GM19463 (cell line): ENCODE measurements at regions not wholly inside any gene's neighbourhood (a gene's known extent, or its start where the extent isn't known, plus 50 kb on each side); places are given as distances from the start of the nearest gene placed in this dataset.

Experiments
- ATAC-seq: cut with Tn5 transposase; IDR thresholded peaks from one replicate; pipeline ENCODE4 v1.9.1; 2021; ENCODE audit warnings: mild to moderate bottlenecking, moderate library complexity; ENCODE audit not compliant: unreplicated experiment

DNA sequence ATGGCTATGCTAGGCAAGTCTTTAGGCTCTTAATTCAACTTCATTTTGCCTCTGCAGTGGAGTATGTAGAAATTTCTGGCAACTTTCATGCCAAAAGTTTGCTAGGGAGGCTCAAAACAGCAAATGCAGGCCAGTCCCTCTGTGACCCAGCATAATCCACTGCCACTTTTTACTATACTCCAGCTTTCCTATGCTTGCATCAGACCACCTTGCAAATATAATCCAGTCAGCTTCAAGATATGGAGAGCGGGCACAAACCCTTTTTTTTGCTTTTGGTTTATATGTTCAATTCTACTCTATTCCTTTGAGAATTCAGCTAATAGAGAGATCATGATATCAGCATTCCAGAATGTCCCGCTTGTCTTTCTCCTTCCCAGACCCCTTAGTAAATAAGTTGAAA lies 192.0 kb upstream of the PABPC4L start:
- ATAC-seq = no peak

DNA sequence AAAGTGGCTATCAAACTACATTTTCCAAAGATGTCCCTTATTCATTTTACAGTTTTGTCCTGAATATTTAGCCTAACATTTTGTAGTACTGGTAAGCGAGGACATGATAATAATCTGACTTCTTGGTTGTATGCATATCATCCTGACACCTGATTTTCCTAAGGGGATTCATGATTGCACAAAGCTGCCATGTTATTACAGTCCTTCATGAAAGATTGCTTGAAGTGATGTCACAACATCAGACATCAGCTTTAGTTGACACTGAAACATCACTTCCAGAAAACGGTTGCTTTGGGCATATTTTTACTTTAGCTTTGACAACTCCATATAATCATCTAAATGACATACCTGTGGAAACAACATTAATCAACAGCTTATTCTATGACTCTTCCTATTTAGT lies 188.7 kb upstream of the PABPC4L start:
- ATAC-seq = no peak

DNA sequence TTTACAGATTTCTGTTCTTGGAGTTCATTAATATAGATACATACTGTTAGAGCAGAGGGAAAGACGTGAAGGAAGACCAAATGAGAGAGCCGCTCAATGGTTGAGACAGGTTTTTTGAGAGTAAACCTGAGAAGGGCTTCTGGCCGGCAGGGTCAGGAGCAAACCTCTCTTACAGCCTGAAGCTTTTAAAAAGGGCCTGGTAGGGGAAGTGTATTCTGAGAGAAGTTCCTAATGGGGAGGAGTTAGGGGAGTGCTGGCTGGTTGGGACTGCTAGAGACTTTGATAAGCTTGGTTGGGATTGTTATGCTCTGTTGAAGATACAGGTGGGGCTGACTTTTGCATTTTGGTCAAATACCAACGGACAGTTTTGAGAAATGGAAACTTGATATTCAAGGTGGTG lies 186.8 kb upstream of the PABPC4L start:
- ATAC-seq = no peak

DNA sequence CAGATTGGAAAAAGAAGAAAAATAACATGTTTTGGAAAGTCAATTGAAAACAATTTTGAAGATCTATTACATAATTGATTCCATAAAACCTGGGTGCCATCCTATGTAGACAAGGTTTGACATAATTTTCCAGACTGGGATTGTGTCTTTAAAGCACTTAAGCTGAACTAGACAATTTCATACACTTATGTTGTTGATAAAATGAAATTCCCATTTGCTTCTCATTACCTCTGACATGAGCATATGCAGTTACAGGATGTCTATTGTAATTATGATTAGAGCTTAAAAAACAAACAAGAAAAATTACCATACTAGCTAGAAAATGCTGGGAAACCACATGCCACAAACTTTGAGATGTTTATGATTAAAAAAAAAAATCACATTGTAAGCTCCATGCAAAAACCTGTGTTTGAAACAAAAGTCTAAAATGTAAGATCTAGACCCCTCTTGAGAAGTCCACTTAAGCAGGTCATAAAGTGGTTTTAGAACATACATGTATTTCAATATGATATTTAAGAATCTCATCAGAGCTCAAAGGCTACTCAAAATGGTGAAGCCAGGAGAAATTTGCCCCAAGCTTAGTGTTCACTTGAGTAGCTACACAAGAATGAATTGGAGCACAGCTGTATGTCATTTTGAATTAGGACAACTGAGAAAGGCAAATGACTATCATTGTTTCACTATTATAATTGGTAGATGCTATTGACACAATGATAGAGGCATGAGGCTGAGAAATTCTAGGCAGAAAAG lies 181.1 kb upstream of the PABPC4L start:
- no peak for ATAC-seq

DNA sequence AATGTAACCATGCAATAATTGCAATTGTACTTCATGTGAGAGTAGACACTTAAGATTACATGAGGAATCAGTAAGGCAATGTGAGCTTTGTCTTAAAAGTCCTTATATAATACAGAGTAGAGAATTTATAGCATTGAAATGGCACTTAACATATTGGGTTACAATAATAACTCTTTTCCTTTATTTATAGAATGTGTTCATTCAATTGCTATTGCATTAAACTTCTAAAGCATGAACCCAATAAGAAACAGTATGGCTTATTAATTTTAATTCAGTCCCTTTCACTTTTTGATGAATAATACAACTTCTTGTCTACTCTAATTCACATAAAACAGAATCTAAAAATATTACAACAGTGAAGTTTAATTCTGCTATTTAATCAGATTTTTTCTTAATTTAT lies 174.2 kb upstream of the PABPC4L start:
- no peak for ATAC-seq

DNA sequence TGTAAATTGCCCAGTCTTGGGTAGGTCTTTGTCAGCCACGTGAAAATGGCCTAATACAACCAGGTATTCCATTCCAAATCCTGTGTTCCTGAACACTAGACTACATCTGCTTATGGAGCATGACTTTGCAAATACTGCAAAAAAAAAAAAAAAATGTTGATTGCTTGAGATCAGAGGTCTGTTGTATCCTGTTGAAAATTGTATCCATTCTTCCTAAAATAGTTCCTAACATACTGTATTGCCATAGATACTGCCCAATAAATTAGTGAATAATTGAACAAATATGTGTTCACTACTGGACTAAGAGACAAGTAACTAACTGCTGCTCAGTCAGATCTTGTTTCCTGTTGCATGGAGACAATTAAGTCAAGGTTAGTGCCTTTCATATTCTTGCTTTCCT lies 164.3 kb upstream of the PABPC4L start:
- no peak for ATAC-seq

DNA sequence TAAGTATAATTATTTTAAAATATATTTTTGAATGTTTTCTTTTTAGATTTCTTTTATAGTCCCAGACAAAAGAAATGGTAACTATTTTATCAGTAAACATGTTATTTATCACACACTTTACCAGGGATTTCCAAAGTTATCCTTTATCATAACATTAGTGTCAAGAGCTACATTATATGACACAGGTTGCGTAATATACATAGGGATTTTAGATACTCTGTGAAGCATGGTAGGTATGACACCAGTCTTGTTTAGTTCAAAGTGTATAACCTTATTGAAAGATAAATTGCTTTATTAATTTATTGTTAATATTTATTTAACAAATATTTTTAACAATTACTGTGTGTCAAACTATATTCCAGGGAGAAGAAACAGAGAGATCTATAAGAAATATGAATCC lies 163.3 kb upstream of the PABPC4L start:
- ATAC-seq = no peak

DNA sequence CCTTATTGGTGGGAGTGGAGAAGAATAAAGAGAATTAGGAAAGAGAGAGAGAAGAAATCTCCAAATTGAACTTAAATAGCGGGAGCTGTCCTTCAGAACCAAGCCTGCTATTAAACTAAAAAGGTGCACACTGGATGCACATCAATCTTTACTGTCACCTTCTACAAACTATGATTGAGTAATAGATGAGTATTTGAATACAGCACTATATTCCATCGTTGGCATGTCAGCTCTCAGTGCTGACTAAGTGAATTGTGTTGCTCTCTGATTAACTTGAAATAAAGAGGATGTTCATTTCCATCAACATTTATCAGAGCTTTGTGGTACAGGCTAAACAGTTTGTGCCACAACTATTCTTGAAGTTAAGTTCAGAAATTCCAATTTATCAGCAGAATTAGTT lies 143.7 kb upstream of the PABPC4L start:
- ATAC-seq = no peak

DNA sequence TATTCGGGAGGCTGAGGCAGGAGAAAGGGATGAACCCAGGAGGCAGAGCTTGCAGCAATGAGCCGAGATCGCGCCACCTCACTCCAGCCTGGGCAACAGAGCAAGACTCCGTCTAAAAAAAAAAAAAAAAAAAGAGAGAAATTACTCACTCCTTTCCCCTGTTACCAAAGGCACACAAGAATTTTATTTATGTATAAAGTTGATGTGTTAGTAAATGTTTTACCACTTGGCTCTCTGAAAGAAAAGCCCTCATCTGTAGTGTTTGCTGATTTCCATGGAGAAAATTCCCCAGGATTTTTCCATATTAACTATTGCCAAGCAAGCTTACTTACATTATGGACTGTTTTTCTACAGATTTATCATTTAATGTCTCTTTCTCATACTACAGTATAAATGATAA lies 142.1 kb upstream of the PABPC4L start:
- no peak for ATAC-seq

DNA sequence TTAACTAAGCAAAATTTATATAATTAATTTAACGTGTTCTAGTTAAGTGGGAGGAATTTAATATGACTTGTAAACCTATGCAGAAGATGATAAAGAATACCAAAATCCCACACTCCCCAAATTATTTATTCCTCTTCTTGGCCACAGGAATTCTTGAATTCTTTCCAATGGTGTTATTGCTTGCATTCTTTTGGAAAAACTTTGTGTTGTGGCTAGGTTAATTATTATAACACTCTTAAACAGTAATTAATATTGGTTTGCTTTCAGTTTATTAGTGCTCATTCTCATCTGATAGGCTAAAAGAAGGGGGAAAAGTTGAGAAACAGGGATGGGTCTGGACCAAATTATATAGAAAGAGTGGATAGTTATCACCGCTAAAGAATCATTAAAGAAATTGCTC lies 141.5 kb upstream of the PABPC4L start:
- no peak for ATAC-seq

DNA sequence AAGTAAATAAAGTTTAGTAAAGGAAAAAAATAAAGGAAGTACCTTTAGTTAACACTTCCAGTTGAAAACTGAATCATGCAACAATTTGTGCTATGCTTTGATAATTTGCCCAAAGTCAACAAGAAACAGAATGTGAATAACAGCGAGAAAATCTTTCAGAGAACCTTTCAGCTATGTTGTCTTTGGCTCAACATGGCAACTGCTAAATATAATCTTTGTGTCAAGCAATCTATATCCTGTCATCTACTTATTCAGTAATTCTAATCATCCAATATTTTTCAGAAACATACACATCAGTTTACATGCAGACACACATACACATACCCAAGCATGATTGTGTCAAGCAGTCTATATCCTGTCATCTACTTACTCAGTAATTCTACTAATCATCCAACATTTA lies 136.0 kb upstream of the PABPC4L start:
- ATAC-seq = no peak

DNA sequence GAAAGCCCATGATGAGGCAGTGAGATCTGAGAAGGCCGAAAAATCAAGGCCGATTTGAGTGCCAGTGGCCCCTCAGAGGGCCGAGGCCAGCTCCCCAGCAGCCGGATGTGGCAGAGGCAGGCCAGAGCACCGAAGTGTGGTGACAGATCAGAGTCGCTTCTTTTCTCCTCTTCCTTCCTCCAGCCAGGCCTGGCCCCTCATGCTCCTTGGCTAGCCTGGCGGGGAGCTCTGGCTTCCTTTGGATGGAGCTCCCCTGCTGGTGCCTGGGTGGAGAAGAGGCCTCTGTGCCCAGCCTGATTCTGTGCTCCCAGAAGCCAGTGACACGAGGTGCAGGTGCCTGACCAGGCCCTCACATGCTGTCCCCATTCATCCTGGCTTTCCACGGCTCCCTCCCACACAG lies 127.2 kb upstream of the PABPC4L start:
- ATAC-seq = no peak

DNA sequence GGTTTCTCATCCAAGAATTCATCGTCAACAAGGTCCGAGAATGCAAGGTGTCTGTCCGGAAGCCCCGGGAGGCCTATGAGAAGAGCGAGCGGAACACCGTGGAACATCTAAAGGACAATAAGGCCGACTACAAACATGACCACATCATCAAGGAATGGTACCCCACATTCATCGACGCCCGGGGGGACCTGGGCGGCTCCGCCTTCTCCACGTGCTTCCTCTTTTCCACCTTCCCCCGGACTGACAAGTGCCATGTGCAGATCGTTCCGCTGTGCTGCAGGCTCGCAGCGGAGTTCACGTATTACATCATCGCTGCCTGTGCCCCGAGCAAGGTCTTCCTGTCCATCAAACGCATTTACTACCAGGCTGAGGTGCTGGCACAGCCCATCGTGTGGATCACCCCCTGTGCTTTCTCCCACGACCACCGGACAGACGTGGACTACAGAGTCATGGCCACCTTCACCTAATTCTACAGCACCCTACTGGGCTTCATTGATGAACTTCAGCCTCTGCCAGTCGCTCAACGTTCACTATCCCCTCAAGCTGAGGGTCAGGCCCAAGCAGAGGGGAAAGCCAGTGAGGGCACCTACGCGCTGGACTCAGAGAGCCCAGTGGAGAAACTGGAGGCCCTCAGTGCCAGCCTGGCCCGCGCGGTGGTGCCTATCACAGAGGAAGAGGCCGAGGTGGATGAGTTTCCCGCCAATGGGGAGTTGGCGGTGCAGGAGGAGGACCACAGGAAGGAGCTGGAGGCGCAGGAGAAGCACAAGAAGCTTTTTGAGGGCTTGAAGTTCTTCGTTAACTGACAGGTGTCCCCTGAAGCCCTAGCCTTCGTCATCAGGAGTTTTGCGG lies 125.9 kb upstream of the PABPC4L start:
- no peak for ATAC-seq

DNA sequence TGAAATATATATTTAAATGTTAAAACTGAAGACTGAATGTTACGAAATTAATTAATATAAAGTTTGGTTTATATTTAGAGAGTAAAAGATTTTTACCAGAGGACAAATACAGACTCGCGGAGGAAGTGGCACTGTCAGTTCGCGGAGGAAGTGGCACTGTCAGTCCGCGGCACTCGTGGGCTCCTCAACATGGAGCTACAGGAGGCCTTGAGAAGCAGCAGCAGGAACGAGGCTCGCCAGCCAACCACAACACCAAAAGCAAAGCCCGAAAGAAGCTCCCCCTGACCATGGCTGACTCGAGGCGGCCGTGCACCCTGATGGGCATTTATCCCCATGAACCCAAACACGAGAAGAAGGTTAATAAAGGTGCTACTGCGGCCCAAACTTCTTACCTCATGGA lies 125.3 kb upstream of the PABPC4L start:
- no peak for ATAC-seq

DNA sequence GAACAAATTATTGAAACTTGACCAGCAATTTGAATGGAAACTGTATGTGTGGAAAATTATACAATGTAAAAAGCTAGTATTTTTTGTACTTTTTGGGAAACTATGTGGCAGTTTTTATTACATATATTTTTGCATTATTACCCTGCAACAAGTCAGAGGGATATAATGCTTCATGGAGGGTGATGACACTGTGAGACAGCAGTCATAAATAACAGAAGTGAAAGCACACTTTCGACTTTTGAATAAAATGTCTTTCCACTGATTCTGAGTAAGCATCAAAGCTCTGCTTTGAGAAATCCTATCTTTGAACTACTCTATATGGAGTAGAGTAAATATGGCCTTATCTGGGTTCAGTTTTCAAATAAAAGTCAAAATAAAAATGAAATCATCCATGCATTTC lies 122.6 kb upstream of the PABPC4L start:
- no peak for ATAC-seq

DNA sequence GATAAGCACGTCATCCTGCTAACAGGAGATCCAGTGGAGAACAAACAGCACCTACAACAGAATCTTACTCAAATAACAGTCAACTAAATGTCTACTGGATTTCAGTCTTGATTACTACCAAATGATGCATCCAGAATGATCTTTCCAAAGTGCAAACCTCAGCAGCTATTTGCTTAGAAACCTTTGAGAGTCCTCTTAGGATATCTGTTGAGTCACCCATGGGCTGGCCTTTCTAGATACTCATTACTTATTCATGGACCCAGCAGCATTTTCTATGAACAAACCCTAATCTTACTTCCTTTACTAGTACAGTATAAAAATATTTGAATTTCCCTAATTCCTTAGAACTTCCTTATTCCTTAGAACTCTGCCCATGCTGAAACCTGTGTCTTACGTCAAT lies 118.5 kb upstream of the PABPC4L start:
- ATAC-seq = no peak

DNA sequence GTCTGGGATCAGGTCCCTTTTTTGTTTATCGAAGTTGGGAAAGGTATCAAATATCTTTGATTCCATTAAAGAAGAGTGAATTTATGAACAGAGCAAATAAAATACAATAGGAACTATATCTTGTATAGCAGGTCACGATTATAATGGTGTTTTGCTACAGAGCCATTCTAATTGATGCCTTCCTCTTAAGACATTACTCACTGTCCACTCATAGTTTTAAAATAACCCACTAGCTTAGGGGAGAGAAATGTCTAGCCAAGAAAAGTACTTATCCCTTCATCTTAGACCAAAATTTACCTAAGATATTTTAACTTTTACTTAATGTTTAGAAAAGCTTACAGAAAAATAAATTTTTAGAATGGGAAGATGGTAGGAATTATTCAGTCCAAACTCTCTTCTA lies 112.0 kb upstream of the PABPC4L start:
- no peak for ATAC-seq

DNA sequence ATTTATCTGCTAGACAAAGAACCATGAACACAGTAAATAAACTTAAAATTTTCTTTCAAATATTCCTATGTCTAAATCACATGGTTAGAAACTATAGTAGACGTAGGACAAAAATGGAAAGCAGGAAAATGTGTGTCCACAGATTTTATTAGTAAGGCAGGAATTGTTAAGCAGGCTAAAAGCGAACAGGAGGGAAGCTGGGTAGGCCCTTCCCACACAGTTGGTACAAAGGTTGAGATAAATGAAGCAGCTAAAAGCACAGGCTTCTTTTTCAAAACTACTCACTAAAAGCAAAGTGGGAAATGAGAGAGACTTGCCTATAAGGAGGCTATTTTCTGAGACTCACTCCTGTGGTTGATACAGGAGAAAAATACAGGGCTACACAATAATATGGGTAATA lies 108.1 kb upstream of the PABPC4L start:
- ATAC-seq = no peak

DNA sequence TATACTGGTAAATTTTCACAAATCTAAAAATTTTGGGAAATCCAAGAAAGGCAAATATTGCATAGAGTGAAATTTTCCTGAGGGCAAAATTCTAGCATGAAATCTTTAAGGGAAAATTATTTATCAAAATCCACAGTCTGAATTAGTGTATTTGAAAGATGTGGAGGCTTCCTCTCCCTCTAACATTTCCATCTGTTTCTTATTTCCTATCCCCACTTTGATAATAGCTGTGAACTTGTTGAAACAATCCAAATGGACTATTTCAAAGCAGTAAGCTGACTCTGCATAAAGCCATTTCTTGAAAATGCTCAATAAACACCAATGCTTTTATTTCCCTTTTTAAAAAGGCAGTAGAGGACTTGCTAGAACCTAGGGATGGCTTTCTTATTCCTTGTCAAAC lies 107.3 kb upstream of the PABPC4L start:
- ATAC-seq = no peak

DNA sequence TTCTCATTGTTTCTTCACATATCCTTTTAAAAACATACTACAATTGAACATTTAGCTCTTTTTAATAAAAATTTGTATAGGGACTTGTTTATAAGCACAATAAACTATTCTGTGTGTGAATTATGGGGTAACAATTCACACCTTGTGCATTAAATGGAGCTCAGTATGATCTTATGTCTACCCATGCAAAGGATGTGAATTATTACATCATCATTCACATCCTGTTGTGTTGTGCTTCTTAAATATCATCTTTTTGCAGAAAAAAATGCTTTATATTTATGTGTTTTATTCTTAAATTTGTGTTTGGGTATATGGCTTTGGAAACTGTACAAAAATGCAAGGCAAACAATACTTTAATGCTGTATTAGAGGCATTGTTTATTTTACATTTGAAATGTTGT lies 96.7 kb upstream of the PABPC4L start:
- ATAC-seq = no peak

DNA sequence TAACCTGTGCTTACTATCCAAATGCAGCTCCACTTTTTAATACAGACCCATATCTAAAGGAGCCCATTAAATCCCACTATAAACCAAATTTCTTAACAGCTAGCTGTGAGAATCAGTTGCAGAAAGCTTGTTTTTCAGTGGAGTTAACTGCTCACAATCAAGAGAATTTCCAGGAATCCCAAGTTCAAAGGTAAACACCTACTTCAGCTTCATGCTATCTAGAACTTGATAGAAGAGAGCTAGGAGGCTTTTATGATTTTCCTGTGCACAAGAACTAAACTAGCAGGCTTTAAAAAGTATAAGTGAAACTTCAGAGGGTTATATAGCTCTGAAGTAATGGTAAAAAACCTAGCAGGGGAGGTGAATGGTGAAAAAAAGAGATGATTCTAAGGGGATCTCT lies 96.2 kb upstream of the PABPC4L start:
- no peak for ATAC-seq

DNA sequence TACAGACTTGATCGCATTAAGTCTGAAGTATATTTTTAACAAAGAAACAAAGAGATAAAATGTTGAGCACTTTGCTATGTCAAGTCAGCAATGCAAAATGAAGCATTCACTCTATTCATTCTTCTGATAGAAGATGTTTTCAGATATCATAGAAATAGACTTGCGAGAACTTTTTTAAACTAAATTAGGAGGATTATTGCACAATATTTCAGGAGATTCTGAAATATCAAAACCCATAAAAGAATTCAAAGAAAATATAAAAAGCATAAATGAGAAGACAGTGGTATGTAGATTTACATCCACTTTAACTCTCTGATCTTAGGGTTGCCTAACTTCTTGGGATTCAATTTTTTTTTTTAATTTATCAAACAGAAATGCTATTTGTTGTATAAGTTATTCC lies 81.1 kb upstream of the PABPC4L start:
- ATAC-seq = no peak

DNA sequence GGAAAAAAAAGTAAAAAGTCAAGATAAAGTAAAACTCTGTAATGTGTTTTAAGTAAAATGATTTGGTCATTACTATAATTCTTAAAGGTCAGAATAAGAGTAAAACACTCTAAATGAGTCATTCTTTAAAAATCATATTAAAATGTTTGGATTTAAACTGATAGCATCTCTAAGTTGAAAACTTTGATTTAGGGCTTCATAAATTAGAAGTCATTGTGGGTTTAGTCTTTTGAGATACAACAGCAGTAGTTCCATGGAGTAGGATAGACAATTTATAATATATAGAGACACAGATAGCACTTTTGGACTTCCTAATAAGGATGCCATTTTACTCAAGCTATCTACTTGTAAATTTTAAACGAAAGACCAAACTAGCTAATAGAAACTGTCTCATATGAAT lies 77.1 kb upstream of the PABPC4L start:
- ATAC-seq = no peak
